Liver (tissue), 8 donors: ENCODE measurements at regions not wholly inside any gene's neighbourhood (a gene's known extent, or its start where the extent isn't known, plus 50 kb on each side); places are given as distances from the start of the nearest gene placed in this dataset.

ENCODE experiments used
- DNase-seq: peaks from one replicate; pipeline ENCODE4 v3.0.0-alpha.2; 2017; ENCODE audit warnings: low spot score
- H3K27ac ChIP-seq, 2 donors: one replicate each; pipeline ENCODE4 v1.7.0; 2013; ENCODE audit warnings: inconsistent platforms in 2 of 2, low read length in 2 of 2, control low read depth in 1 of 2, low read depth in 1 of 2, mild to moderate bottlenecking in 1 of 2
- H3K27me3 ChIP-seq, 4 donors: one replicate each; pipeline versions ENCODE4 v1.6.1 to v1.7.0; 2013; ENCODE audit warnings: low read length in 3 of 4, inconsistent platforms in 1 of 4, mild to moderate bottlenecking in 1 of 4, moderate library complexity in 1 of 4; ENCODE audit not compliant: control insufficient read depth in 4 of 4, insufficient read depth in 4 of 4
- H3K36me3 ChIP-seq, 4 donors: one replicate each; pipeline versions ENCODE4 v1.6.1 to v1.7.0; 2013; ENCODE audit warnings: low read length in 3 of 4, mild to moderate bottlenecking in 3 of 4, low read depth in 1 of 4, moderate library complexity in 1 of 4; ENCODE audit not compliant: control insufficient read depth in 4 of 4, insufficient read depth in 3 of 4
- H3K4me1 ChIP-seq, 4 donors: one replicate each; pipeline versions ENCODE4 v1.6.1 to v1.7.0; 2013; ENCODE audit warnings: low read length in 3 of 4, mild to moderate bottlenecking in 3 of 4, moderate library complexity in 1 of 4; ENCODE audit not compliant: control insufficient read depth in 4 of 4, insufficient read depth in 4 of 4
- H3K4me3 ChIP-seq, 3 donors: one replicate each; pipeline versions ENCODE4 v1.6.1 to v1.7.0; 2013; ENCODE audit warnings: low read length in 3 of 3, control low read depth in 1 of 3, low read depth in 1 of 3, mild to moderate bottlenecking in 1 of 3
- H3K9ac ChIP-seq, 2 donors: one replicate each; pipeline ENCODE4 v1.7.0; 2013; ENCODE audit warnings: low read length in 2 of 2, mild to moderate bottlenecking in 2 of 2, moderate library complexity in 2 of 2, control low read depth in 1 of 2, low read depth in 1 of 2
- H3K9me3 ChIP-seq, 4 donors: one replicate each; pipeline versions ENCODE4 v1.6.1 to v1.7.0; 2013; ENCODE audit warnings: low read length in 3 of 4; ENCODE audit not compliant: control insufficient read depth in 4 of 4
- EGR1 ChIP-seq, 2 donors: IDR thresholded peaks; 2 replicates each; pipeline ENCODE4 v1.6.1; 2016 to 2018; ENCODE audit warnings: antibody characterized with exemption in 2 of 2, low read depth in 2 of 2
- FOXA1 ChIP-seq: IDR thresholded peaks from 2 replicates; pipeline ENCODE4 v1.6.1; 2016; ENCODE audit warnings: antibody characterized with exemption
- FOXA2 ChIP-seq: IDR thresholded peaks from 2 replicates; pipeline ENCODE4 v1.6.1; 2016; ENCODE audit warnings: antibody characterized with exemption
- GABPA ChIP-seq, 2 donors: IDR thresholded peaks in 1 of 2; conservative IDR thresholded peaks in 1 of 2; 2 replicates each; pipeline ENCODE4 v1.6.1; 2016; ENCODE audit warnings: antibody characterized with exemption in 2 of 2, mild to moderate bottlenecking in 1 of 2, moderate library complexity in 1 of 2
- HNF4A ChIP-seq, 2 donors: conservative IDR thresholded peaks; 2 replicates each; pipeline ENCODE4 v1.6.1; 2016; ENCODE audit warnings: antibody characterized with exemption in 2 of 2, mild to moderate bottlenecking in 2 of 2
- HNF4G ChIP-seq: IDR thresholded peaks from 2 replicates; pipeline ENCODE4 v1.6.1; 2016; ENCODE audit warnings: antibody characterized with exemption
- JUND ChIP-seq, 2 donors: IDR thresholded peaks; 2 replicates each; pipeline ENCODE4 v1.6.1; 2016; ENCODE audit warnings: antibody characterized with exemption in 2 of 2
- NR2F2 ChIP-seq: IDR thresholded peaks from 2 replicates; pipeline ENCODE4 v1.6.1; 2016; ENCODE audit warnings: antibody characterized with exemption
- RAD21 ChIP-seq, 2 donors: IDR thresholded peaks; 2 replicates each; pipeline ENCODE4 v1.6.1; 2016; ENCODE audit warnings: antibody characterized with exemption in 2 of 2, mild to moderate bottlenecking in 2 of 2
- RXRA ChIP-seq, 2 donors: IDR thresholded peaks; 2 replicates each; pipeline ENCODE4 v1.6.1; 2017 to 2018; ENCODE audit warnings: antibody characterized with exemption in 2 of 2, mild to moderate bottlenecking in 1 of 2
- SP1 ChIP-seq: IDR thresholded peaks from 2 replicates; pipeline ENCODE4 v1.6.1; 2018; ENCODE audit warnings: antibody characterized with exemption, mild to moderate bottlenecking
- TAF1 ChIP-seq: conservative IDR thresholded peaks from 2 replicates; pipeline ENCODE4 v1.6.1; 2016; ENCODE audit warnings: antibody characterized with exemption, mild to moderate bottlenecking
- YY1 ChIP-seq: IDR thresholded peaks from 2 replicates; pipeline ENCODE4 v1.6.1; 2016; ENCODE audit warnings: antibody characterized with exemption, mild to moderate bottlenecking
- WGBS: extraction: QIAGEN DNeasy Blood & Tissue Kit; methylation state at CpG from one replicate; pipeline ENCODE4 v1.1.7; 2013; 5-methylcytosine and 5-hydroxymethylcytosine counted together
- TF ChIP-seq, protein P1 (sequence below): IDR thresholded peaks from 2 replicates; pipeline ENCODE4 v1.6.1; 2016; ENCODE audit warnings: antibody characterized with exemption, mild to moderate bottlenecking
- TF ChIP-seq, protein P2 (sequence below): fragments of 150-350 bp; IDR thresholded peaks from 2 replicates; pipeline ENCODE4 v1.5.1; 2017; ENCODE audit warnings: improper control_type of control experiment, low read depth, low read length; ENCODE audit not compliant: missing input control
- TF ChIP-seq, protein P3 (sequence below): IDR thresholded peaks from 2 replicates; pipeline ENCODE4 v1.6.1; 2016; ENCODE audit warnings: antibody characterized with exemption
- TF ChIP-seq, protein P4 (sequence below): IDR thresholded peaks from 2 replicates; pipeline ENCODE4 v1.6.1; 2016; ENCODE audit warnings: antibody characterized with exemption
- TF ChIP-seq, protein P5 (sequence below): IDR thresholded peaks from 2 replicates; pipeline ENCODE4 v1.6.1; 2016; ENCODE audit warnings: antibody characterized with exemption
- donor health status: healthy.
- donor health status: healthy.
- donor health status: healthy.
- donor health status: healthy.
- donor health status: healthy.

DNA sequence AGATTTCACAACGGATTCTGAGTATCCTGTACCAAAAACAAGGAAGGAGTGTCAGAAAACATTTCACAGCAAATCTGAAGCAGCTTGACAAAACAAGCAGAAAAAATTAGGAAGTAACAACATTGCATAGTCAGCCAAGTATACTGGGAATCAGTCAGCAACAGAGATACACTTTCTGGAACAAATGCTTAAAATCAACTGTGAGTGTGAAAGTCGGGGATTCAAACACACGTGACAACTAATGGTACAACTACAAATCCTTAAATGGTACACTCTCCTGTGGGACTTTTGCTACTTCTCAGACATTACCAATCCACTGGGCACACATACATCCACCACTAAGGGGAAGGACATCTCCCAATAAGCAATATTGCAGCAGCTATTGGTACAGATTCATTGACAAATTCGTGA lies 296.6 kb upstream of the MME start:
- 50% methylated on average over 4 of the region's 4 CpGs for WGBS

DNA sequence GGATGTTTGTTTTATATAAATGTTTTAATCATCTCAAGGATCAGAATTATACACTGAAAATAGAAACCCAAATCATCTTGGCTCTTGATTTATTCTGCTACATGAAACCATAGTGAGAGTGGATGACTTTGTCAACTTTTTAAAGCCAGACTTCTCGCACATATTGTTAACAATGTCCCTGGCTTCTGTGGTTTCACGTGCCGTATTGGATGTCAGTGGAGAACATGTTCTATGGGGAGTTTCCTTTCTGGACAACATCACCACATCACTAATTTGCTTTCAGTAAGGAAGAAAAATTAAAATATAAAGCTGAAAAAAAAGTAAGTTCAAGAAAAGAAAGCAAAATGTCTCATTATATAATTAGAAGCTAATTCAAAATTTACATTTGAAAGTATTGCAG lies 297.1 kb upstream of the MME start:
- no peak overlapping the region for H3K27ac ChIP-seq

More for the DNA sequence above, 296.6 kb upstream of the MME start:
- TF ChIP-seq RAD21 (IDR thresholded peaks at IDR 0.05) (no peak), TAF1 (no peak), FOXA2 (no peak), SP1 (no peak)
- no peak overlapping the region for H3K27ac ChIP-seq
- H3K27me3 ChIP-seq: peaks cover 0 to 4% (median 0%) of the 10 kb centered on the region in 4 donors
- no peak for DNase-seq
- no peak overlapping the region for H3K9ac ChIP-seq
- H3K4me1 ChIP-seq: no peaks in the 10 kb centered on the region
- no peaks in the 10 kb centered on the region for H3K36me3 ChIP-seq
- no peak overlapping the region for H3K4me3 ChIP-seq
- H3K9me3 ChIP-seq: no peaks in the 10 kb centered on the region

More for the DNA sequence above, 297.1 kb upstream of the MME start:
- Histone ChIP-seq H3K9me3 (no peaks in the 10 kb centered on the region), H3K9ac (no peak overlapping the region), H3K4me3 (no peak overlapping the region), H3K36me3 (no peaks in the 10 kb centered on the region), H3K27me3 (peaks cover 0 to 4% (median 0%) of the 10 kb centered on the region in 4 donors), H3K4me1 (no peaks in the 10 kb centered on the region)
- DNase-seq: no peak
- 73% methylated on average over 3 of the region's 3 CpGs for WGBS
- no peak for TF ChIP-seq RAD21 (IDR thresholded peaks at IDR 0.05)
- no peak for TF ChIP-seq GABPA (IDR thresholded peaks at IDR 0.05 in 1 of 2, conservative IDR thresholded peaks at IDR 0.05 in 1 of 2)
- no peak for TF ChIP-seq HNF4A (conservative IDR thresholded peaks at IDR 0.05)
- no peak for TF ChIP-seq EGR1 (IDR thresholded peaks at IDR 0.05; ENCODE audit: low read depth in 2 of 2)
- TF ChIP-seq YY1: no peak
- TF ChIP-seq, protein P1, sequence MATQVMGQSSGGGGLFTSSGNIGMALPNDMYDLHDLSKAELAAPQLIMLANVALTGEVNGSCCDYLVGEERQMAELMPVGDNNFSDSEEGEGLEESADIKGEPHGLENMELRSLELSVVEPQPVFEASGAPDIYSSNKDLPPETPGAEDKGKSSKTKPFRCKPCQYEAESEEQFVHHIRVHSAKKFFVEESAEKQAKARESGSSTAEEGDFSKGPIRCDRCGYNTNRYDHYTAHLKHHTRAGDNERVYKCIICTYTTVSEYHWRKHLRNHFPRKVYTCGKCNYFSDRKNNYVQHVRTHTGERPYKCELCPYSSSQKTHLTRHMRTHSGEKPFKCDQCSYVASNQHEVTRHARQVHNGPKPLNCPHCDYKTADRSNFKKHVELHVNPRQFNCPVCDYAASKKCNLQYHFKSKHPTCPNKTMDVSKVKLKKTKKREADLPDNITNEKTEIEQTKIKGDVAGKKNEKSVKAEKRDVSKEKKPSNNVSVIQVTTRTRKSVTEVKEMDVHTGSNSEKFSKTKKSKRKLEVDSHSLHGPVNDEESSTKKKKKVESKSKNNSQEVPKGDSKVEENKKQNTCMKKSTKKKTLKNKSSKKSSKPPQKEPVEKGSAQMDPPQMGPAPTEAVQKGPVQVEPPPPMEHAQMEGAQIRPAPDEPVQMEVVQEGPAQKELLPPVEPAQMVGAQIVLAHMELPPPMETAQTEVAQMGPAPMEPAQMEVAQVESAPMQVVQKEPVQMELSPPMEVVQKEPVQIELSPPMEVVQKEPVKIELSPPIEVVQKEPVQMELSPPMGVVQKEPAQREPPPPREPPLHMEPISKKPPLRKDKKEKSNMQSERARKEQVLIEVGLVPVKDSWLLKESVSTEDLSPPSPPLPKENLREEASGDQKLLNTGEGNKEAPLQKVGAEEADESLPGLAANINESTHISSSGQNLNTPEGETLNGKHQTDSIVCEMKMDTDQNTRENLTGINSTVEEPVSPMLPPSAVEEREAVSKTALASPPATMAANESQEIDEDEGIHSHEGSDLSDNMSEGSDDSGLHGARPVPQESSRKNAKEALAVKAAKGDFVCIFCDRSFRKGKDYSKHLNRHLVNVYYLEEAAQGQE: no peak
- TF ChIP-seq, protein P2, sequence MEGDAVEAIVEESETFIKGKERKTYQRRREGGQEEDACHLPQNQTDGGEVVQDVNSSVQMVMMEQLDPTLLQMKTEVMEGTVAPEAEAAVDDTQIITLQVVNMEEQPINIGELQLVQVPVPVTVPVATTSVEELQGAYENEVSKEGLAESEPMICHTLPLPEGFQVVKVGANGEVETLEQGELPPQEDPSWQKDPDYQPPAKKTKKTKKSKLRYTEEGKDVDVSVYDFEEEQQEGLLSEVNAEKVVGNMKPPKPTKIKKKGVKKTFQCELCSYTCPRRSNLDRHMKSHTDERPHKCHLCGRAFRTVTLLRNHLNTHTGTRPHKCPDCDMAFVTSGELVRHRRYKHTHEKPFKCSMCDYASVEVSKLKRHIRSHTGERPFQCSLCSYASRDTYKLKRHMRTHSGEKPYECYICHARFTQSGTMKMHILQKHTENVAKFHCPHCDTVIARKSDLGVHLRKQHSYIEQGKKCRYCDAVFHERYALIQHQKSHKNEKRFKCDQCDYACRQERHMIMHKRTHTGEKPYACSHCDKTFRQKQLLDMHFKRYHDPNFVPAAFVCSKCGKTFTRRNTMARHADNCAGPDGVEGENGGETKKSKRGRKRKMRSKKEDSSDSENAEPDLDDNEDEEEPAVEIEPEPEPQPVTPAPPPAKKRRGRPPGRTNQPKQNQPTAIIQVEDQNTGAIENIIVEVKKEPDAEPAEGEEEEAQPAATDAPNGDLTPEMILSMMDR: no peak
- TF ChIP-seq RXRA (IDR thresholded peaks at IDR 0.05): no peak
- no peak for TF ChIP-seq HNF4G
- no peak for TF ChIP-seq SP1
- TF ChIP-seq, protein P3, sequence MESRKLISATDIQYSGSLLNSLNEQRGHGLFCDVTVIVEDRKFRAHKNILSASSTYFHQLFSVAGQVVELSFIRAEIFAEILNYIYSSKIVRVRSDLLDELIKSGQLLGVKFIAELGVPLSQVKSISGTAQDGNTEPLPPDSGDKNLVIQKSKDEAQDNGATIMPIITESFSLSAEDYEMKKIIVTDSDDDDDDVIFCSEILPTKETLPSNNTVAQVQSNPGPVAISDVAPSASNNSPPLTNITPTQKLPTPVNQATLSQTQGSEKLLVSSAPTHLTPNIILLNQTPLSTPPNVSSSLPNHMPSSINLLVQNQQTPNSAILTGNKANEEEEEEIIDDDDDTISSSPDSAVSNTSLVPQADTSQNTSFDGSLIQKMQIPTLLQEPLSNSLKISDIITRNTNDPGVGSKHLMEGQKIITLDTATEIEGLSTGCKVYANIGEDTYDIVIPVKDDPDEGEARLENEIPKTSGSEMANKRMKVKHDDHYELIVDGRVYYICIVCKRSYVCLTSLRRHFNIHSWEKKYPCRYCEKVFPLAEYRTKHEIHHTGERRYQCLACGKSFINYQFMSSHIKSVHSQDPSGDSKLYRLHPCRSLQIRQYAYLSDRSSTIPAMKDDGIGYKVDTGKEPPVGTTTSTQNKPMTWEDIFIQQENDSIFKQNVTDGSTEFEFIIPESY: no peak
- TF ChIP-seq, protein P4, sequence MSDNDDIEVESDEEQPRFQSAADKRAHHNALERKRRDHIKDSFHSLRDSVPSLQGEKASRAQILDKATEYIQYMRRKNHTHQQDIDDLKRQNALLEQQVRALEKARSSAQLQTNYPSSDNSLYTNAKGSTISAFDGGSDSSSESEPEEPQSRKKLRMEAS: no peak
- TF ChIP-seq TAF1: no peak
- TF ChIP-seq, protein P5, sequence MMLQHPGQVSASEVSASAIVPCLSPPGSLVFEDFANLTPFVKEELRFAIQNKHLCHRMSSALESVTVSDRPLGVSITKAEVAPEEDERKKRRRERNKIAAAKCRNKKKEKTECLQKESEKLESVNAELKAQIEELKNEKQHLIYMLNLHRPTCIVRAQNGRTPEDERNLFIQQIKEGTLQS: no peak
- TF ChIP-seq NR2F2: no peak
- TF ChIP-seq FOXA1: no peak
- no peak for TF ChIP-seq FOXA2
- no peak for TF ChIP-seq JUND (IDR thresholded peaks at IDR 0.05)
